ENCODE measurements at regions not wholly inside any gene's neighbourhood (a gene's known extent, or its start where the extent isn't known, plus 50 kb on each side); places are given as distances from the start of the nearest gene placed in this dataset.
"Not testable (repeated sequence)": the region's sequence is repeated elsewhere in the genome, so short reads cannot be mapped to it uniquely, and the experiment has no call there.

DNA sequence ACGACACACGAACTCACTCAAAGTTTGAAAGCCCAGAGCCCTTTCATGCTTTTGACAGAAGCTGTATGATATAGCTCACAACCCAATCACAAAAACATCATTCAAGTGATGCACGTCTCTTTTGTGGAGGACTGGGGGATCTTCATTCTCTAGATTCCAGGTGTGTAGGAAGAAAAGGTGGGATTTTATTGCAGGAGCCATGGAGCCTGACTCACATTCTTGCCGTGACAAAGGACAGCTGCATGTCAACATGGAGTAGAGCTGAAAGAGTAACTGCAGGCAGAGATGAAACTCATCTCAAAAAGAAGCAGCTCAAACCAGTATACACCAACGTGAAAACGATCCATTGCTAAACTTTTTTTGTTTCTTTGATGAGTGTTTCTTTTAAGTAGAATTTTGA, 50.9 kb upstream of the PDE1A start:
- no peak for TF ChIP-seq Cebpa-rat (IDR thresholded peaks at IDR 0.05)
- H3K36me3 ChIP-seq: no peaks in the 10 kb centered on the region
- no peak overlapping the region for H3K4me2 ChIP-seq
- H3K4me3 ChIP-seq: no peak overlapping the region
- H3K9ac ChIP-seq: no peak overlapping the region
- no peaks in the 10 kb centered on the region for H4K20me1 ChIP-seq
- peaks cover 0 to 6% (median 5%) of the 10 kb centered on the region in 11 experiments; a peak in 11 of 22 replicates for H3K9me3 ChIP-seq (replicated peaks in 1 of 11)
- no peak overlapping the region for H3K27ac ChIP-seq
- H3K27me3 ChIP-seq: no peaks in the 10 kb centered on the region
- peaks cover 0 to 7% (median 4%) of the 10 kb centered on the region in 10 experiments; a peak in 6 of 20 replicates for H3K4me1 ChIP-seq

DNA sequence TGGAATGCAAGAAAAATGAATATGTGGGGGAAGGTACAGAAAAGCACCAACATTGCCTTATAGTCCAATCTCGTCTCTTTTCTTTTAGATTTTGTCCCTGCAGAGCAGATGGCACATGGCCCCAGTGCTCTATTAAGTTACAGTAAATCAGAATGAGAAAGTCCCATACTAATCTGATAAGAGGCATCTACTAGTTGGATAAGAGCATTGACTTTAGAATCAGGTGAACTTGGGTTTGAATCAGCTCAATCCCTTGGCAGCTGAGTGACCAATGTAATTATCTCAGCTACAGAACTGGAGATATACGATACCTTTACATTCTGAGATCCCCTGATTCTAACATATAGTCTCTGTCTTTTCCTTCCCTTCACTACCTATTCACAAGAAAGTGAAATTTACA, 54.8 kb upstream of the PDE1A start:
- Histone ChIP-seq H3K4me2 (no peak overlapping the region), H3K9me3 (replicated peaks in 1 of 11) (no peaks in the 10 kb centered on the region), H3K4me1 (peaks cover 0 to 7% (median 4%) of the 10 kb centered on the region in 10 experiments; a peak in 6 of 20 replicates), H3K4me3 (no peak overlapping the region), H3K36me3 (no peaks in the 10 kb centered on the region), H3K9ac (no peak overlapping the region), H4K20me1 (no peaks in the 10 kb centered on the region), H3K27ac (no peak overlapping the region), H3K27me3 (no peaks in the 10 kb centered on the region)
- no peak for TF ChIP-seq Cebpa-rat (IDR thresholded peaks at IDR 0.05)

DNA sequence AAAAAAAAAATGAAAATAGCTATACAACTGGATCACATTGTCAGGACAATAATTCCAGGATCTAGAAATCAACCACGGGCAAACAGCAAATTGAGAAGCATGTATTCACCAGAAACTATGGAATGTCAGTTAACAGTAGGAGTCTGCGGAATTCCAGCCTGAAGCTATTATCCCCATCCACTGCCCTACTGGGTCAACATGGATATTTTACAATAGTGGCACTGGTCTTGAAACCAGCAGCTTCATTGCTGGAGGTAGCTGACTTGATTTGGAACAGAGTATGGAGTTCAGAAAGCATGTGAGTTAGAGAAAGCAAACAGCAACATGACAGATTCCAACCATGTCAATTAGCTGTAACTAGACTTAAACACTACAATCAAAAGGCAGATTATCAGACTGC, 55.7 kb upstream of the PDE1A start:
- Histone ChIP-seq H4K20me1 (no peaks in the 10 kb centered on the region), H3K9ac (no peak overlapping the region), H3K9me3 (replicated peaks in 1 of 11) (no peaks in the 10 kb centered on the region), H3K4me1 (peaks cover 0 to 7% (median 4%) of the 10 kb centered on the region in 10 experiments; a peak in 6 of 20 replicates), H3K36me3 (no peaks in the 10 kb centered on the region), H3K4me2 (no peak overlapping the region), H3K4me3 (no peak overlapping the region), H3K27me3 (no peaks in the 10 kb centered on the region), H3K27ac (no peak overlapping the region)
- no peak for TF ChIP-seq Cebpa-rat (IDR thresholded peaks at IDR 0.05)

DNA sequence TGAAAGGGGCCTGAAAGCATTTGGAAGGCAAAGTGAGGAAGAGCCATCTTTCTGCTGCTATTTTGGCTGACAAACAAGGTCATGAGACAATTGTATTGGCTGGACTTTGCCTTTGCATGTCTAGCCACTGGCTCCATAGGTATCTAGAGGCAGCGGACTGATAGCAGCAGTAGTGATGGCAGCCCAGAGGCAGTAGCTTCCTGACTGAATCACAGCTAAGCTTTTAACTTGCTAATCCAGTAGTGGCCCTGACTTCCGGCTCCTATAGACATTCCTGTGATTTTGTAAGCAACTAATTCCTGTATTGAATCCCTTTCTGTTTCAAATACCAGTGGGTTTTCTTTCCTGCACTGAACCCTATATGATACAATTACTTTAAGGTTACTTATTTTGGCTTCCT, 69.8 kb upstream of the PDE1A start:
- H3K27ac ChIP-seq: no peak overlapping the region
- no peak overlapping the region for H3K4me3 ChIP-seq
- TF ChIP-seq Cebpa-rat (IDR thresholded peaks at IDR 0.05): no peak
- H4K20me1 ChIP-seq: no peaks in the 10 kb centered on the region
- no peak overlapping the region for H3K4me2 ChIP-seq
- H3K4me1 ChIP-seq: peaks cover 0 to 2% (median 0%) of the 10 kb centered on the region in 10 experiments; a peak in 6 of 20 replicates
- no peaks in the 10 kb centered on the region for H3K36me3 ChIP-seq
- H3K27me3 ChIP-seq: no peaks in the 10 kb centered on the region
- H3K9me3 ChIP-seq (replicated peaks in 1 of 11): no peaks in the 10 kb centered on the region
- no peak overlapping the region for H3K9ac ChIP-seq

DNA sequence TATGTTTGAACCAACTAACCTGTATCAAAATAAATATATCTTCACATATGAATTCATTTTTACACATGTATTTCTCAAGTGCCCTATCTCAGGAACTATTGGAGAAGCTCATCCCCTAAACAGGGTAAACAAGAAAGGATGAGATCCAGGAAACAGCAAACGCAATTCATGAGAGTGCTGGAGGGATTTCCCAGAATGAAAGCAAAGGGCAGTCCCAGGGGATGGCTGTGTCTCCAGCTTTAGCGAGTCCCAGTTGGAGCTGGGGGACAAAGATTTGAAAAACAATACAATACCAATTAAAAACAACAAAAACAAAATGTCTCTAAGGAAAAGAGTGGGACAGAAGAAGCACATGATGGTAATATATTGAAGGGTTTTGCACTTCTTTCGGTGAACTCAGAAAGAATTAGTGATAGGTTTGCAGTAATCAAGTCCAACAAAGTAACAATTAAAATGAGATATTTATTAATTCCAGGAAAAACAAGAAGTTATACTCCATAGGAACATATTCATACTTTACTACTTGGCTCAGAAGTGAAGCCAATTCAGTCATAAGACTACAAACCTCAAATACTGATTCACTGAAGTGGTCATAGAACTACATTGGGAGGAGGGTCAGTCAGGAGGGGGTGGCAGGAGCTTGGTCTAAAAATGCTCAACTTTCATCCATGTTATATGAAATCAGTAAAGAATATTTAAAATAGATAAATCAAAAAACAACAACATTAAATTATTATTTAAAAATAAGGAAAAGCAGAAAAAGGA, 73.1 kb upstream of the PDE1A start:
- H3K9me3 ChIP-seq (replicated peaks in 1 of 11): no peaks in the 10 kb centered on the region
- no peak for TF ChIP-seq Cebpa-rat (IDR thresholded peaks at IDR 0.05)
- H4K20me1 ChIP-seq: no peaks in the 10 kb centered on the region
- no peaks in the 10 kb centered on the region for H3K36me3 ChIP-seq
- H3K27me3 ChIP-seq: no peaks in the 10 kb centered on the region
- no peak overlapping the region for H3K9ac ChIP-seq
- H3K4me1 ChIP-seq: no peaks in the 10 kb centered on the region
- no peak overlapping the region for H3K4me2 ChIP-seq
- H3K27ac ChIP-seq: no peak overlapping the region
- H3K4me3 ChIP-seq: no peak overlapping the region

DNA sequence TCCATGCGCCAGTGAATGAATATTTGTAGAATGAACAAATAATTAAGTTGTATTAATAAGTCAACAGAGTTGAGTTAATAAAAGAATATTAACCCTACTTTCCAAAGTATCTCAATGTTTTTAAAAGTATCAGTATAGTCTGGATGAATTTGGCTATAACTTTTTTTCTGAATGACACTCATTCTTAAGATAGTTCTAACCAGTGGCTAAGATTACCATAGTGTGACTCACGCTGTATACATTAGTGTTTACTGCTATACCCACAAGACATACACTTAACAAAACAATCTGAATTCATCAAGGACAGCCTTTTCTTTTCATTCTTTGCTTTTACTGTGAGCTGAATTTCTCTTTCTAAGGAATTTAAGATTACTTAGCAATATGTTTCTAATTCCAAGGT, 77.0 kb upstream of the PDE1A start:
- Histone ChIP-seq H3K27ac (no peak overlapping the region), H4K20me1 (no peaks in the 10 kb centered on the region), H3K9me3 (replicated peaks in 1 of 11) (no peaks in the 10 kb centered on the region), H3K4me3 (no peak overlapping the region), H3K4me2 (no peak overlapping the region), H3K4me1 (peaks cover 0 to 7% (median 4%) of the 10 kb centered on the region in 10 experiments; a peak in 6 of 20 replicates), H3K9ac (no peak overlapping the region), H3K36me3 (no peaks in the 10 kb centered on the region), H3K27me3 (no peaks in the 10 kb centered on the region)
- no peak for TF ChIP-seq Cebpa-rat (IDR thresholded peaks at IDR 0.05)

DNA sequence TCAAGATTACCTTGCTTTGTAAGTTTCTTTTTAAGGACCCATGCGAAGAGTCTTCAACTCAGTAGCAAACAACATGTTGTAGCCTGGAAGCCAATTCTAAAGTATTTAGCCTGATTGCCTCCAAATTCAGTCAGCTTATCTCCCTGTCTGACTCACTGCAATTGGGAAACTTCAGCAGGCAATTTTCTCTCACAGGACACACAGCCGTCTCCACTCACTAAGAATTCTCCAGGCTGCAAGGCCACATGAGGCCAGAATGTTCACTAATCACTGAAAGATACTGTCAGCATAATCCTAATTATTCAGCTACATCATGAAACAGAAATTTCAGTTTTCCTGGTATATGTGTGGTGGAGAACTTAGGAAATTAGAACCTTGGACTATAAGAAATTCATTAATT, 78.1 kb upstream of the PDE1A start:
- H3K4me3 ChIP-seq: no peak overlapping the region
- no peak overlapping the region for H3K9ac ChIP-seq
- H3K27me3 ChIP-seq: no peaks in the 10 kb centered on the region
- no peak for TF ChIP-seq Cebpa-rat (IDR thresholded peaks at IDR 0.05)
- H3K36me3 ChIP-seq: no peaks in the 10 kb centered on the region
- H3K27ac ChIP-seq: no peak overlapping the region
- H3K4me2 ChIP-seq: no peak overlapping the region
- no peaks in the 10 kb centered on the region for H3K9me3 ChIP-seq (replicated peaks in 1 of 11)
- no peaks in the 10 kb centered on the region for H4K20me1 ChIP-seq
- peaks cover 0 to 7% (median 4%) of the 10 kb centered on the region in 10 experiments; a peak in 6 of 20 replicates for H3K4me1 ChIP-seq

DNA sequence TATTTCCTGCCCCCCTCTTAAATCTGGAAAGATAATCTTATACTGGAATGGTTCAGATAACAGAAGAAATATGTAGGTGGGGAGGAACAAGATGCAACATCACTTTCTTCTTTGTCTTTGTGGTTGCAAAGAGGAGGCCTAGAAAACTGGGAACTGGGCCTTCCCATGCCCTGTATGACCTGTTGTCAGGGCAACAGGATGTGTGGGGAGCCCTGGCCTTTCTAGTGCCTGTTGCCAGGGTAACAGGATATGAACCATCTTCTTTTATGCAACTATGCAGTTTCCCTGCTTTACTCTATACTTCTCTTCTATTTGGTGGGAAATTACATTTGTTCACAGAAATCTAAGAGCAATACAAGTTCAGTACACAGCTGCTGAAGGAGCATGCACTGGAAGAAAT, 79.8 kb upstream of the PDE1A start:
- Histone ChIP-seq H3K9me3 (replicated peaks in 1 of 11) (no peaks in the 10 kb centered on the region), H3K4me1 (peaks cover 0 to 7% (median 4%) of the 10 kb centered on the region in 10 experiments; a peak in 6 of 20 replicates), H3K4me3 (no peak overlapping the region), H3K9ac (0 out of 22 replicates have a peak overlapping the region, but pooled peaks of 1 of the 11 experiments have one; percentile 15), H3K36me3 (no peaks in the 10 kb centered on the region), H4K20me1 (no peaks in the 10 kb centered on the region), H3K27me3 (no peaks in the 10 kb centered on the region), H3K4me2 (peak overlapping the region in 2 of 11 experiments; percentile 16 to 51; a peak in 1 of 22 replicates), H3K27ac (peak overlapping the region in 1 of 11 experiments; percentile 25; a peak in 1 of 22 replicates)
- no peak for TF ChIP-seq Cebpa-rat (IDR thresholded peaks at IDR 0.05)

DNA sequence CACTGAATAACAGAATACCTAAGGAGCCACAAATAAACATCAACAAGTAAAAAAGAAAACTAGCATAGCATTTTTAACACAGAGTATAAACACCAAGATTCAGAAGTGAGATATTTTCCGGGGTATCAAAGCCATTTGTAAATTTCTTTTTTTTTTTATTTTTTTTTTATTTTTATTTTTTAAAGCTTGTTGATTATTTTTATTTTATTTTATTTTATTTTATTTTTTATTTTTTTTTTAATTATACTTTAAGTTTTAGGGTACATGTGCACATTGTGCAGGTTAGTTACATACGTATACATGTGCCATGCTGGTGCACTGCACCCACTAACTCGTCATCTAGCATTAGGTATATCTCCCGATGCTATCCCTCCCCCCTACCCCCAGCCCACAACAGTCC, 81.7 kb upstream of the PDE1A start:
- H3K4me1 ChIP-seq; H3K27ac ChIP-seq; H3K36me3 ChIP-seq; H3K9me3 ChIP-seq (replicated peaks in 1 of 11); H3K4me2 ChIP-seq; H4K20me1 ChIP-seq; H3K9ac ChIP-seq; H3K4me3 ChIP-seq; H3K27me3 ChIP-seq: not testable (repeated sequence)

DNA sequence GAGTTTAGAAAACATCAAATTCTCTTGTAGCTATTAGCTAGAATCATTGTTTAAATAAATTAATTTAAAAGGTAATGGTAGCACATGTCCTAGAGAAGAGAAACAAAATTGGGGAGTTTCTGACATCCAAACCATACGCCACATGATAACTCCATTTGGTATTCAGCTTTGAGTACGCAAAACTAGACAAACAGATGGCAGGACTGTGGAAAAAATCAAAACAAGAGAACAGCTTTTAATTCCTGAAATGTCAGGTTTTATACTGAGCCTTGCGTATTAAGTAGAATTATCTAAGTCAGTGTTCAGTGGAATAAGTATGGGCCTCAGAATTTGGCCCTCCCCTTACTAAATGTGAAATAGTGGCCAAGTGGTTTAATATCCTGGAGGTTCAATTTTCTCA, 82.4 kb upstream of the PDE1A start:
- H3K9me3 ChIP-seq (replicated peaks in 1 of 11): no peaks in the 10 kb centered on the region
- no peak overlapping the region for H3K27ac ChIP-seq
- H3K4me1 ChIP-seq: peaks cover 0 to 7% (median 4%) of the 10 kb centered on the region in 10 experiments; a peak in 6 of 20 replicates
- H4K20me1 ChIP-seq: no peaks in the 10 kb centered on the region
- no peak overlapping the region for H3K9ac ChIP-seq
- no peak for TF ChIP-seq Cebpa-rat (IDR thresholded peaks at IDR 0.05)
- H3K4me3 ChIP-seq: no peak overlapping the region
- no peaks in the 10 kb centered on the region for H3K36me3 ChIP-seq
- no peak overlapping the region for H3K4me2 ChIP-seq
- H3K27me3 ChIP-seq: no peaks in the 10 kb centered on the region

All from BLaER1 treated with 17β-estradiol and CSF1 and Interleukin-3, amounts not matched to agents 10 nM and 100 nM (cell line).